GM13976 (cell line): ENCODE measurements at regions not wholly inside any gene's neighbourhood (a gene's known extent, or its start where the extent isn't known, plus 50 kb on each side); places are given as distances from the start of the nearest gene placed in this dataset.

Source experiments
- DNase-seq: peaks from one replicate; pipeline ENCODE4 v3.0.0; 2012; ENCODE audit warnings: low spot score
- CTCF ChIP-seq: IDR thresholded peaks from 2 replicates; pipeline ENCODE4 v1.5.1; 2012; ENCODE audit warnings: borderline replicate concordance, mild to moderate bottlenecking; ENCODE audit not compliant: insufficient read depth; ENCODE audit errors: extremely low read depth, missing control alignments, control extremely low read depth
- in situ Hi-C: fragments of 300-500 bp; cut with MboI; formaldehyde crosslinking; loops from one replicate; pipeline ENCODE4 v1.12.0; 2022; ENCODE audit warnings: low sequenced_read_pairs, mixed read lengths, inconsistent platforms; ENCODE audit not compliant: unreplicated experiment

DNA sequence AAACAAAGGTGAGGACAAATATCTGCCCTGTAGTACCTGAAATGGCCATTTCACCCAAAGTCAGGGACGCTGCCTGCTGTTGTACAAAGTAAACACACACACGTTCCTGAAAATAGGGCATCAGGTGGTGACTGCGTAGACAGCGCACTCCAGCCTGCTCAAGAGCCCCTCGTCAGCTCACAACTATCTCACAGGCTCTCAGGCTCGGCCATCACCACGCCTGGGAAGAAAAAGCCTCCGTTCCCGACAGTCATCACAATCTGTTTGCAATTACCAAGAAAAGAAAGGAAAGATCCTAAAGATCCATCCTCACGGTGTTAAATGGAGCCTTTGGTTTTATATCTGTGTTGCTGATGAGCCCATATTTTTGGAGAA, 230.2 kb downstream of the ZNF516 start:
- TF ChIP-seq CTCF = no peak
- DNase-seq = no peak
- in situ Hi-C loops = no loop called here

DNA sequence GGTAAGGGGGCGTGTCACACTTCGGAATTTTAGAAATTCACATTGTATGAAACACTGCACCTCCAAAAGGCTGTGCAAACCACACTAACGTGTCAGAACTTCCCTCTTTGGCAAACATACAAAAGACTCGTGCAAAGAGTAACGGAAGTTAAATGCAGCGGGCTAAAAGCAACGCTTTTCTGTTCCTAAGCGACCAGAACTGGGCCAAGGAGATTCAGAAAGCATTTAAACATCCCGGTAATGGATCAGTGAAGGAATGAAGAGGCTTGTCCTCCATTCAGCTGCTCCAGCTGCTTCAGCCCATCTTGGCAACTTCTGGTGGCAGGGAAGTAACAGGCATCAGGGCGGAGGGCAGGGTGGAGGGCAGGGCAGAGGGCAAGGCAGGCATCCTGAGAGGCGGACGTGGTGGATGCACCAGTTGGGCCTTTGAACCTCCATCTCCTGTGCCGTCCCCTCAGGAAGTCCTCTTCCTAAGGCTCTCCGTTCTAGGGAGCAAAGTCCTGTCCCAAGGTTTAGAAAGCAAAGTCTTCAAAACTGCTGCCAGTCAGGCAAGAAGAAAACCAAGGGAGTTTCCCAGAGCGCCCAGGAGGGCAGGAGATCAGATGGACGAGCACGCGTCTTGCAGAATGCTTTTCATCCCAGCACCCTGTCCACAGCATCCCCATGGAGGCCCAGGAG, 230.7 kb downstream of the ZNF516 start:
- no peak for TF ChIP-seq CTCF
- no peak for DNase-seq
- in situ Hi-C loops = no loop called here

DNA sequence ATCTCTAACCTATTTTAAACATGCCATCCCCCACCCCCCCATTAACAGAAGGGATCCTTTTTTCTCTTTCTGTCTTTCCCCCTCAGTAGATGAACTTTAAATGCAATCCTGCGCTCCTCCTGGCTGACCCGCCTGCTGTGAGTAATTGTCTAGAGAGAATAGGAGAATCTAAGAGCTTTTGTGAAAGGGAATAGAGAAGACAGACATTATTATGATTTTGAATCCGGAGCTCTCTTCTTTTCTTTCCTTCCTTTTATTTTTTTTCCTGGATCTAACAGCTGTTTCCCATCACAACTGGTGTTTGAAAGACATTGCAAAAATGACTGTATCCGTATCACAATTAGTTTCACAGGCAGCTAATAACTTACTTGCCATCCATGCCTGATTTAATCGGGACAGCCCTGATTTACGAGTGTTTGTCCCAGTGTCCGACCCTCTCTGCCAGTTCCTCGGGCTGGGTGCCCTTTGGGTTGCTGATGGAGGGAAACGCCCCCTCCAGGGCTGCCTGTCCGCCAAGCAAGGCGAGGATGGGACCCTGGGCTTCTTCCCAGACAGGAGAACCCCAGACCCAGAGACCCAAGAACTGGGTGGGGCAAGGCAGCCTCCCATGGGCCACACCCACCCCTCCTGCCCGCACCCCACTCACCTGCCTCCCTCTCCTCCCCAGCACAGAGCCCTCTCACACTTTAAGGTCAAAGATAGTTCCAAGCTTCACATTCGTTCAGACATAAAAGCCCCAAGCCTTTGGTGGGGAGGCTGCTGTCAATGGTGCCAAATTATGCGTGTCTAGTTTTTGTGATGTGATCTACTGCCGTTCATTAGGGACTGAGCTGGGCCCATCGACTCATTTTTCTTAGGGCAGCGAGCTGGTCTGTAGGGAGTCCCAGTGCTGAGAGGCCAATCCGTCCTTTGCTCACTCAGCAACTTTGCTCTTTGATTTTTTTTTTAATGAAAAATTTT, 231.7 kb downstream of the ZNF516 start:
- in situ Hi-C loops = no loop called here
- no peak for DNase-seq
- TF ChIP-seq CTCF = no peak

GRCh38 chr18:76260941-76261472, 234.0 kb downstream of the ZNF516 start:
- in situ Hi-C loops = no loop called here
- no peak for DNase-seq
- TF ChIP-seq CTCF = no peak

DNA sequence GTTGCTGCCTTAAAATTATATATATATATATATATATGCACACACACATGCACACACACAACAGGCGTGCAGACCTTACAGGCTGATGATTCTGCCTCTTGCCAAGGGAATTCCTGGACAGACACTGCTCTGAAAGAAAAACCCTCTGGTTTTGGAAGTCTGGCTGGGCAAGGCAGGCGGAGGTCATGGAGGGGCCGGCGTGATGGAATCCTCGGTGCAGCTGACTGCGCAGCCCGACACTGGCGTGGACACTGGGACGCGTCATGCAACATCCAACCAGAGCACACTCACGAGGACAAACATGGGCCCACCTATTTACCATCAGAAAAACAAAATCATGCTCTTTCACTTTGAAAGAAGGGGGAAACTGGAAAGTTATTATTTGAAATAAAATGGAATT, 235.3 kb downstream of the ZNF516 start:
- no peak for TF ChIP-seq CTCF
- in situ Hi-C loops = no loop called here
- DNase-seq = no peak

GRCh38 chr18:76259096-76259495, 235.9 kb downstream of the ZNF516 start:
- no peak for DNase-seq
- no peak for TF ChIP-seq CTCF
- in situ Hi-C loops = no loop called here
